ENCODE measurements at regions not wholly inside any gene's neighbourhood (a gene's known extent, or its start where the extent isn't known, plus 50 kb on each side); places are given as distances from the start of the nearest gene placed in this dataset.

DNA sequence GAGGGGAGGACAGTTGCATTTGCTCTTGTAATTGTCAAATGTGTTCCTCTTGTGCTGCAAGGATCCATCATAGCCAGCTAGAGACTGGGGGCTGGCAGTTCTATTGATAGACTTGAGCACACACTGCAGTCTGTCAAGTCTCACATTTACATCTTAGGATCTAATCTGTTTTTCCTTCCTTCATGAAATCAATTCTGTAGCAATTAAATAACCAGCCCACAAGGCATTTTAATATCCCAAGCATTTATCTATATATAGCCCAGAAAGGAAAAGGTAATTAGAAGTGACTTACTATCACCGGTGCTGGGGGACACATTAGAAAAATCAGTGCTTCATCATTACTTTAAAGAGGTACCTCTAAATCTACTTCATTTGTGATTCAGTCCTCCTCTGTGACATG lies 143.0 kb upstream of the STXBP5 start:
- BruUV-seq (replicated peaks): no TSS peak
- H3K9ac ChIP-seq (ENCODE audit: insufficient read depth, low read depth, low read length): no peak overlapping the region
- no peaks in the 10 kb centered on the region for H3K9me3 ChIP-seq (ENCODE audit: low read length)
- ChIA-PET CTCF (ENCODE audit: low intra/inter-chr PET ratio, low total read pairs) (no interaction called here), POLR2A (no interaction called here)
- peaks cover 41% of the 10 kb centered on the region for H3K4me1 ChIP-seq (ENCODE audit: insufficient read depth, low read length)
- no peaks in the 10 kb centered on the region for H3K36me3 ChIP-seq (replicated peaks in 1 of 2; ENCODE audit: control insufficient read depth in 1 of 2, insufficient read depth in 2 of 2, low read length in 2 of 2)
- WGBS (ENCODE audit: low lambda C conversion rate): 75% methylated on average over 1 of the region's 1 CpG
- H4K20me1 ChIP-seq (ENCODE audit: insufficient read depth, low read length): no peaks in the 10 kb centered on the region
- no peak overlapping the region for H3K27ac ChIP-seq (ENCODE audit: extremely low read length, insufficient read depth, low read length)
- intact Hi-C loops (cut with micrococcal nuclease; ENCODE audit: unreplicated experiment): loop anchor here (5.0 kb wide), 1 partner anchor 141 kb away; the partner anchor contains the start of gene STXBP5
- H3K4me3 ChIP-seq (replicated peaks in 1 of 3; ENCODE audit: insufficient read depth in 1 of 3, low read depth in 2 of 3, low read length in 3 of 3): no peak overlapping the region
- DNase-seq (ENCODE audit: low spot score) (no peak), FAIRE-seq (no peak), ATAC-seq (no peak)
- no peaks in the 10 kb centered on the region for H3K79me2 ChIP-seq (ENCODE audit: insufficient read depth, low read length)
- in situ Hi-C loops (cut with HindIII; ENCODE audit: extremely low pct_ligation_motif_present, low pct_unique_long_range_greater_than_20kb): no loop called here
- H3K27me3 ChIP-seq (ENCODE audit: control insufficient read depth in 1 of 2, insufficient read depth in 2 of 2, low read length in 2 of 2): no peaks in the 10 kb centered on the region
- H2AFZ ChIP-seq (ENCODE audit: low read length): no peak overlapping the region
- H3K4me2 ChIP-seq (ENCODE audit: low read depth, low read length): no peak overlapping the region
- TF ChIP-seq ZNF501 (CRISPR knock-in tag; IDR thresholded peaks at IDR 0.05) (no peak), ZNF660 (CRISPR knock-in tag; IDR thresholded peaks at IDR 0.05; ENCODE audit: borderline replicate concordance, low read depth) (no peak), HBP1 (CRISPR knock-in tag; IDR thresholded peaks at IDR 0.05; ENCODE audit: low read depth) (no peak), SOX13 (IDR thresholded peaks at IDR 0.05) (no peak), SOX13 (CRISPR knock-in tag; conservative IDR thresholded peaks at IDR 0.05 in 1 of 2, IDR thresholded peaks at IDR 0.05 in 1 of 2) (no peak), NFE2L1 (CRISPR knock-in tag; IDR thresholded peaks at IDR 0.05; ENCODE audit: borderline replicate concordance) (no peak), JUND (CRISPR knock-in tag; IDR thresholded peaks at IDR 0.05) (no peak), AGO2 (optimal IDR thresholded peaks at IDR 0.05; ENCODE audit: low read depth, low read length) (no peak)
